Left colon (tissue), 2 donors: ENCODE measurements at regions not wholly inside any gene's neighbourhood (a gene's known extent, or its start where the extent isn't known, plus 50 kb on each side); places are given as distances from the start of the nearest gene placed in this dataset.

Experiments
- ATAC-seq: fragments of 200-7000 bp; cut with Tn5 transposase; one replicate; pipeline ENCODE4 v1.9.1; 2020; ENCODE audit warnings: mild to moderate bottlenecking, moderate library complexity
- DNase-seq, 2 donors: peaks; one replicate each; pipeline ENCODE4 v3.0.0-alpha.2; 2020
- intact Hi-C, 2 donors: fragments of 100-400 bp; cut with DNase I in 1 of 2; cut with micrococcal nuclease in 1 of 2; formaldehyde crosslinking; loops; one replicate each; pipeline versions ENCODE4 v1.11.2 to v1.14.0; 2022; cut with DNase I, micrococcal nuclease
- donor health status: DM: no; HTN: no; CAD: no.
- donor health status: DM: yes; HTN: yes; CAD: no.

- intact Hi-C loops = no loop called here
- no peak for DNase-seq
- no peak for ATAC-seq
Observed at GRCh38 chr11:36974771-36975170, 376.7 kb upstream of the RAG2 start.

DNA sequence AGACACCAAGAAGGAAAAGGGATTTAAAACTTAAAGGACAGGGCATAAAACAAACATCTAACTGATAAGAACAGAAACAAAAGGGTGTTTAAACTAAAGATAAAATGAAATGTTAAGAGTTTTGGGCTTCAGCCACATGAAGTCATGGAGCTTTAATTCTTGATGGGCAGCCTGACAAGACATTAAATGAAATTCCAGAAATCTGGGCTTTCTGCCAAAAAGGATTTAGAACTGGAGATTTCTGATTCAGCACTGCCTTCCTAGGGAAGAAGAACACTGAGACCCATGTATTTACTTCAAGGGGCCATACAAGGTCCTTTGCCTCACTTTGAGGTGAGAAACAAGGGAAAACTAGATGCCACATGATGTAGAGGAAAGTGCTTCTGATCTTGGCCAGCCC lies 355.9 kb upstream of the RAG2 start:
- ATAC-seq = no peak
- DNase-seq = no peak

DNA sequence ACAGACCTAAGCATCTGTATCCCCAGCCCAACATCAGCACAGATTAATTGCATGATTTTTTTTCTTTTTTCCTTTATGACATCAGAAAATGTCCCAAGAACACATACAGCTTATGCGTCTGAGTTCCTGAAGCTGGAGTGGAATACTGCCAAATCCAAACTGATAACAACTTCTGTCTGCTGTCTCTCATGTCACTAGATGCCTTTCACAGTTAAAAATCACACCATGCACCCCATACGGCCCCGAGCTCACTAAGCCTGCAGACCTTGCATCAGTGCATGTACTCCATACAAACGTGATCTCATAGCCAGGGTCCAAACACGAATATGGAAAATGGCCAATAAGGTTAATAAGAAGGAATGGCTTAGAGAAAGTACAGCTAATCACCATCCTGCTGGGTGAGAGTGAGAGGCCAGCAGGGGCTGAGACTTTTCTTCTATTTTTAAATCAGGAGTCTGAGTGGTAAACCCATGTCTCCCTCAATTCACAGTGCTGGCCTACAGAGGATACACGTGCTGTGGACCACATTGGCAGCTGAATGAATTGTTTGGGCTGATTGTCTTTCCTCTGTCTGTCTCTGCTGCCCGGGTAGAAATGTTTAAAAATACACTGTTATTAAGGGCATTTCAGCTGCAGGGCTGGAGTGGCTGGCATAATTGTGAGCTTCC lies 350.6 kb upstream of the RAG2 start:
- DNase-seq = no peak
- intact Hi-C loops = no loop called here
- ATAC-seq = no peak

More for the DNA sequence above, 355.9 kb upstream of the RAG2 start:
- intact Hi-C loops = no loop called here

- ATAC-seq (no peak), DNase-seq (no peak)
- intact Hi-C loops = no loop called here
Observed at GRCh38 chr11:36945384-36945783, 347.3 kb upstream of the RAG2 start.

- intact Hi-C loops = no loop called here
- DNase-seq (no peak), ATAC-seq (no peak)
Observed at GRCh38 chr11:36933481-36933880, 335.4 kb upstream of the RAG2 start.

- intact Hi-C loops = no loop called here
- no peak for ATAC-seq
- no peak for DNase-seq
Observed at GRCh38 chr11:36931139-36931538, 333.1 kb upstream of the RAG2 start.

DNA sequence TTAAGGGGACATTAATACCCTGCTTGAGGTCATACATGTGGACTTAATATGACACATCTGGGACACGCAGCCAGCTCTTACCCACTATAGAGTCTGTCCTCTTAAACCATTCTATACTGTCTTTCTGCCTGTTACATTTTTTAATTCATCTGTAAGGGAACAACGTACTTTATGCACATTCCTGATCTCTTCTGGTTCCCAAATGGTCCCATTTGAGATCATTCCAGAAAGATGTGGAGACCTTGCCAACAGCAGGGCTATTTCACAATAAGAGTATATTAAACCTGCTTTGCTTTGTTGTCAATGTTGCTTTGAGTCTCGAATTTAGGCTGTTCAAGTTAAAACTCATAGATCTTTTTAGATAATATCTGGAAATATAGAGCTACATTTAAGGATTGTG lies 332.2 kb upstream of the RAG2 start:
- no peak for DNase-seq
- ATAC-seq = no peak
- intact Hi-C loops = no loop called here

- no peak for DNase-seq
- intact Hi-C loops = no loop called here
- ATAC-seq = no peak
Observed at GRCh38 chr11:36929401-36929800, 331.4 kb upstream of the RAG2 start.

GRCh38 chr11:36928621-36929020 lies 330.6 kb upstream of the RAG2 start:
- ATAC-seq = no peak
- intact Hi-C loops = no loop called here
- DNase-seq = no peak

GRCh38 chr11:36899800-36900199 lies 301.8 kb upstream of the RAG2 start:
- no peak for DNase-seq
- intact Hi-C loops = no loop called here

GRCh38 chr11:36890841-36891240 lies 292.8 kb upstream of the RAG2 start:
- ATAC-seq (no peak), DNase-seq (no peak)
- intact Hi-C loops = no loop called here

More at GRCh38 chr11:36899800-36900199, 301.8 kb upstream of the RAG2 start:
- ATAC-seq = no peak

GRCh38 chr11:36890121-36890679 lies 292.2 kb upstream of the RAG2 start:
- intact Hi-C loops = no loop called here
- ATAC-seq (no peak), DNase-seq (no peak)

DNA sequence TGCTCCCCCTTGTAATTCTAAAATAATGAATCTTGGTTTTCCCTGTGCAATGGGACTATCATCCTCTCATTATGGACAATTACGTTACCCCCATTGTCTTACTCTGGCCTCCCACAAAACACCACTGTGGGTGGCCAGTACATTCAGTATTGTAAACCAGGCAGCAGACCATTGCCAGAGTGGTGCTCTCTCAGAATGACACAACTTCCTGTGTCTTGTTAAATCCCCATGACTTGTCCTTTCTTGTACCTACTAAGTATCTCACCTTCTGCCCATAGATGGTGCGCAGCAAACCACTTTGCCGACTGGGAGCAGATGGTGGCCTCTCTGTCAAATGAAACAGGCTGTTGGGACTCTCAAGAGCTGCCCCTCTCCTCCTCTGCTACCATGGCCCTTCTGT lies 287.1 kb upstream of the RAG2 start:
- intact Hi-C loops = no loop called here
- DNase-seq = no peak
- ATAC-seq = no peak

DNA sequence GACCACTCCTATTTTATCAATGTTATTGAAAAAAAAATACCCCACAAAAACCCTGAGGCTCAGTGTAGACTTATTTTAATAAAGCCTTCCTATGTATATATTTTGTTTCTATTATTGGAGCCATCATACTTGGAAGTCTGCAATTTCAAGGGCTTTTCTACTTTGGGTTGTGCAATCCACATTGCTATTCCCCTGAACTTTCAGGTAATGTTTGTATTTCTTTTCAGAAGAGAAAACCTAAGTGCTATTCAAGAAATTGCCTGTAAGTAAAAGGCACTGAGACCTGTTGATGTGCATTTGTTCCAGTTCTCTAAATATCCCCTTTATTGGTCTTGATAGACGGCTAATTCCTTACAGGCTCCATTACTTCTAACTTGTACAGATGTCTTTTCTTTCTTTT lies 280.7 kb upstream of the RAG2 start:
- no peak for ATAC-seq
- intact Hi-C loops = no loop called here

DNA sequence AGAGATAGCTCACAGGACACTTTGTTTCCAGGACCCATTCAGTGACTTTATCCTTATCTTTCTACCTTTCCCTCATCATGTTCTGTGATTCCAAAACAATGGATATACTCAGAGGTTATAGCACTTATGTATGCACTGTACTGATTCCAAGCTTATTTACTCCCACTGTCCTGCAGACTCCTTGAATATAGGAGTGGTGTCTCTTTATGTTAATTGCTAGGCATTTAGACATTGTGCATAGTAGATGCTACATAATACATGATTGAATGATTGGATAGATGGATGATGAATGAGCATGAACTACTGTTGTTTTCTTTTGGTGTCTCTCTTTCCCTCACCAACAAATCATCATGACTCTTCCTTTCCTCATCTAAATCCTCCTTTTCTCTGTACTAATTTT lies 279.1 kb upstream of the RAG2 start:
- DNase-seq (no peak), ATAC-seq (no peak)
- intact Hi-C loops = no loop called here

More for the DNA sequence above, 280.7 kb upstream of the RAG2 start:
- no peak for DNase-seq

GRCh38 chr11:36876266-36876665 lies 278.2 kb upstream of the RAG2 start:
- ATAC-seq = no peak
- intact Hi-C loops = no loop called here

GRCh38 chr11:36874291-36874690 lies 276.3 kb upstream of the RAG2 start:
- intact Hi-C loops = no loop called here
- ATAC-seq = no peak
- no peak for DNase-seq

More at GRCh38 chr11:36876266-36876665, 278.2 kb upstream of the RAG2 start:
- DNase-seq = no peak

GRCh38 chr11:36870361-36870760 lies 272.3 kb upstream of the RAG2 start:
- no peak for ATAC-seq
- intact Hi-C loops = no loop called here
- DNase-seq = no peak

GRCh38 chr11:36868380-36868779 lies 270.3 kb upstream of the RAG2 start:
- intact Hi-C loops = no loop called here
- ATAC-seq (no peak), DNase-seq (no peak)

GRCh38 chr11:36865846-36866245 lies 267.8 kb upstream of the RAG2 start:
- DNase-seq (no peak), ATAC-seq (no peak)
- intact Hi-C loops = no loop called here

- ATAC-seq (no peak), DNase-seq (no peak)
- intact Hi-C loops = no loop called here
Observed at GRCh38 chr11:36854875-36855274, 256.8 kb upstream of the RAG2 start.
